H9 (cell line): ENCODE measurements at regions not wholly inside any gene's neighbourhood (a gene's known extent, or its start where the extent isn't known, plus 50 kb on each side); places are given as distances from the start of the nearest gene placed in this dataset.

Experiments
- DNase-seq: peaks from one replicate; pipeline ENCODE4 v3.0.0-alpha.2; 2017
- H2AFZ ChIP-seq: one replicate; pipeline ENCODE4 v1.6.1; 2013; ENCODE audit warnings: mild to moderate bottlenecking, low read length, control low read depth, moderate library complexity
- H2AK5ac ChIP-seq: 2 replicates; pipeline ENCODE4 v1.6.1; 2013; ENCODE audit warnings: low read length, control low read depth, mixed read lengths; ENCODE audit not compliant: insufficient read length
- H2BK120ac ChIP-seq: one replicate; pipeline ENCODE4 v1.6.1; 2013; ENCODE audit warnings: low read depth, mild to moderate bottlenecking, low read length, control low read depth, inconsistent platforms; ENCODE audit not compliant: poor library complexity, severe bottlenecking
- H2BK12ac ChIP-seq: 2 replicates; pipeline ENCODE4 v1.6.1; 2013; ENCODE audit warnings: low read length, control low read depth, mixed read lengths, low read depth; ENCODE audit not compliant: insufficient read length
- H2BK15ac ChIP-seq: 2 replicates; pipeline ENCODE4 v1.6.1; 2013; ENCODE audit warnings: low read depth, low read length, control low read depth
- H2BK20ac ChIP-seq: one replicate; pipeline ENCODE4 v1.6.1; 2013; ENCODE audit warnings: low read depth, mild to moderate bottlenecking, low read length, control low read depth, inconsistent platforms; ENCODE audit not compliant: poor library complexity, severe bottlenecking
- H2BK5ac ChIP-seq: 2 replicates; pipeline ENCODE4 v1.6.1; 2013; ENCODE audit warnings: low read length, control low read depth, mixed read lengths; ENCODE audit not compliant: insufficient read length
- H3K14ac ChIP-seq: 2 replicates; pipeline ENCODE4 v1.6.1; 2013; ENCODE audit warnings: low read length, control low read depth; ENCODE audit not compliant: insufficient read depth
- H3K18ac ChIP-seq: 2 replicates; pipeline ENCODE4 v1.6.1; 2013; ENCODE audit warnings: low read depth, mild to moderate bottlenecking, mixed read lengths, low read length, control low read depth; ENCODE audit not compliant: insufficient read length
- H3K23ac ChIP-seq: 2 replicates; pipeline ENCODE4 v1.6.1; 2013; ENCODE audit warnings: low read length, control low read depth, mixed read lengths, low read depth; ENCODE audit not compliant: insufficient read length
- H3K23me2 ChIP-seq: 2 replicates; pipeline ENCODE4 v1.6.1; 2013; ENCODE audit warnings: low read depth, mild to moderate bottlenecking, mixed read lengths, low read length, control low read depth; ENCODE audit not compliant: insufficient read length, poor library complexity, severe bottlenecking
- H3K27ac ChIP-seq: 2 replicates; pipeline ENCODE4 v1.5.1; 2013; ENCODE audit warnings: low read length, control low read depth, mixed read lengths, low read depth; ENCODE audit not compliant: insufficient read length
- H3K27me3 ChIP-seq: 2 replicates; pipeline ENCODE4 v1.6.1; 2013; ENCODE audit warnings: low read length, control low read depth, inconsistent platforms; ENCODE audit not compliant: insufficient read depth
- H3K4ac ChIP-seq: 2 replicates; pipeline ENCODE4 v1.6.1; 2013; ENCODE audit warnings: low read depth, mild to moderate bottlenecking, control low read depth, inconsistent platforms, low read length, moderate library complexity
- H3K4me1 ChIP-seq: 2 replicates; pipeline ENCODE4 v1.6.1; 2013; ENCODE audit warnings: low read length, control low read depth, inconsistent platforms; ENCODE audit not compliant: insufficient read depth
- H3K4me2 ChIP-seq: 2 replicates; pipeline ENCODE4 v1.6.1; 2013; ENCODE audit warnings: low read length, control low read depth, mixed read lengths; ENCODE audit not compliant: insufficient read length, insufficient read depth
- H3K56ac ChIP-seq: 2 replicates; pipeline ENCODE4 v1.6.1; 2013; ENCODE audit warnings: low read depth, mild to moderate bottlenecking, mixed read lengths, low read length, control low read depth; ENCODE audit not compliant: insufficient read length
- H3K79me1 ChIP-seq: 2 replicates; pipeline ENCODE4 v1.6.1; 2013; ENCODE audit warnings: low read depth, mild to moderate bottlenecking, moderate library complexity, low read length, control low read depth, inconsistent platforms; ENCODE audit not compliant: insufficient read depth, poor library complexity, severe bottlenecking
- H3K79me2 ChIP-seq: 2 replicates; pipeline ENCODE4 v1.6.1; 2013; ENCODE audit warnings: low read length, control low read depth, inconsistent platforms; ENCODE audit not compliant: insufficient read depth
- H3K9ac ChIP-seq: 2 replicates; pipeline ENCODE4 v1.6.1; 2013; ENCODE audit warnings: low read length, control low read depth, mixed read lengths; ENCODE audit not compliant: insufficient read length; ENCODE audit errors: extremely low read depth
- H3K9me3 ChIP-seq: one replicate; pipeline ENCODE4 v1.6.1; 2013; ENCODE audit warnings: low read depth, low read length, inconsistent platforms; ENCODE audit not compliant: control insufficient read depth
- H3T11ph ChIP-seq: one replicate; pipeline ENCODE4 v1.6.1; 2013; ENCODE audit warnings: mild to moderate bottlenecking, low read length, control low read depth, inconsistent platforms
- H4K20me1 ChIP-seq: one replicate; pipeline ENCODE4 v1.6.1; 2013; ENCODE audit not compliant: control insufficient read depth, insufficient read length, insufficient read depth
- H4K5ac ChIP-seq: 2 replicates; pipeline ENCODE4 v1.6.1; 2013; ENCODE audit warnings: low read depth, mild to moderate bottlenecking, mixed read lengths, low read length, control low read depth; ENCODE audit not compliant: insufficient read length
- H4K8ac ChIP-seq: replicated peaks from 2 replicates; pipeline ENCODE4 v1.6.1; 2013; ENCODE audit warnings: low read length, control low read depth, mixed read lengths, low read depth; ENCODE audit not compliant: insufficient read length
- H4K91ac ChIP-seq: 2 replicates; pipeline ENCODE4 v1.6.1; 2013; ENCODE audit warnings: low read depth, mild to moderate bottlenecking, moderate library complexity, mixed read lengths, low read length, control low read depth; ENCODE audit not compliant: insufficient read length
- H3K27ac Mint-ChIP-seq, 3 experiments: 2 replicates in 2 of 3; 3 replicates in 1 of 3; pipeline ENCODE4 v1.8.0; 2020 to 2021; ENCODE audit warnings: mixed read lengths in 3 of 3, mild to moderate bottlenecking in 1 of 3, moderate library complexity in 1 of 3
- H3K27me3 Mint-ChIP-seq: 2 replicates; pipeline ENCODE4 v1.8.0; 2021; ENCODE audit warnings: low read depth, mild to moderate bottlenecking, moderate library complexity, mixed read lengths
- H3K36me3 Mint-ChIP-seq, 3 experiments: 2 replicates in 2 of 3; 3 replicates in 1 of 3; pipeline ENCODE4 v1.8.0; 2020 to 2021; ENCODE audit warnings: low read depth in 3 of 3, mixed read lengths in 3 of 3; ENCODE audit not compliant: insufficient read depth in 1 of 3
- H3K4me1 Mint-ChIP-seq, 2 experiments: 2 replicates each; pipeline ENCODE4 v1.8.0; 2020; ENCODE audit warnings: mixed read lengths in 2 of 2
- H3K4me3 Mint-ChIP-seq, 2 experiments: 2 replicates in 1 of 2; 3 replicates in 1 of 2; pipeline ENCODE4 v1.8.0; 2020 to 2021; ENCODE audit warnings: mild to moderate bottlenecking in 2 of 2, mixed read lengths in 2 of 2, moderate library complexity in 1 of 2
- H3K9me3 Mint-ChIP-seq, 2 experiments: 2 replicates in 1 of 2; 3 replicates in 1 of 2; pipeline ENCODE4 v1.8.0; 2020; ENCODE audit warnings: mild to moderate bottlenecking in 2 of 2, mixed read lengths in 2 of 2, moderate library complexity in 1 of 2
- CTCF ChIP-seq: fragments of 200-600 bp; sonication (generic); conservative IDR thresholded peaks from 3 replicates; pipeline ENCODE4 v1.8.0; 2021; ENCODE audit warnings: antibody characterized with exemption, mild to moderate bottlenecking
- WGBS: extraction: QIAGEN DNeasy Blood & Tissue Kit; methylation state at CpG from one replicate; pipeline ENCODE4 v1.1.7; 2013; ENCODE audit warnings: missing lambda C conversion rate, low lambda C conversion rate, mixed read lengths; ENCODE audit not compliant: insufficient read length; ENCODE audit errors: extremely low coverage; 5-methylcytosine and 5-hydroxymethylcytosine counted together

GRCh38 chr15:39128746-39129145, 452.1 kb upstream of the THBS1 start:
- H2BK120ac ChIP-seq = no peak overlapping the region
- no peak overlapping the region for H3K27ac ChIP-seq
- no peak overlapping the region for H4K91ac ChIP-seq
- no peak overlapping the region for H3K14ac ChIP-seq
- no peaks in the 10 kb centered on the region for H3K79me2 ChIP-seq
- no peaks in the 10 kb centered on the region for H4K20me1 ChIP-seq
- no peak overlapping the region for H2BK5ac ChIP-seq
- Mint-ChIP-seq H3K4me1 (peaks cover 9 to 23% of the 10 kb centered on the region in 2 experiments), H3K27ac (peak overlapping the region in 1 of 3 experiments; percentile 27; a peak in 1 of 7 replicates), H3K27me3 (peaks cover 1% of the 10 kb centered on the region; the same call in 1 of the 2 replicates), H3K4me3 (no peak overlapping the region), H3K9me3 (no peaks in the 10 kb centered on the region), H3K36me3 (no peaks in the 10 kb centered on the region)
- no peak overlapping the region for H2BK15ac ChIP-seq
- no peak overlapping the region for H3K56ac ChIP-seq
- peaks cover 4% of the 10 kb centered on the region; the same call in 1 of the 2 replicates for H3K4me1 ChIP-seq
- H2BK12ac ChIP-seq = no peak overlapping the region
- TF ChIP-seq CTCF = no peak
- no peak for DNase-seq
- no peak overlapping the region for H2AK5ac ChIP-seq
- no peak overlapping the region for H3K9ac ChIP-seq
- WGBS = no CpG with 5 or more reads among the region's 2 CpGs
- no peak overlapping the region for H4K8ac ChIP-seq
- H3K18ac ChIP-seq = no peak overlapping the region
- H3K23me2 ChIP-seq = no peaks in the 10 kb centered on the region
- no peak overlapping the region for H2BK20ac ChIP-seq
- no peaks in the 10 kb centered on the region for H3K9me3 ChIP-seq
- H3K27me3 ChIP-seq = no peaks in the 10 kb centered on the region
- no peak overlapping the region for H4K5ac ChIP-seq
- H3T11ph ChIP-seq = no peak overlapping the region
- H2AFZ ChIP-seq = no peak overlapping the region
- H3K23ac ChIP-seq = no peak overlapping the region
- H3K4ac ChIP-seq = no peak overlapping the region
- no peak overlapping the region for H3K4me2 ChIP-seq
- H3K79me1 ChIP-seq = no peaks in the 10 kb centered on the region
